HepG2 (cell line): ENCODE measurements at regions not wholly inside any gene's neighbourhood (a gene's known extent, or its start where the extent isn't known, plus 50 kb on each side); places are given as distances from the start of the nearest gene placed in this dataset.

Source experiments
- ATAC-seq: fragments of 200-7000 bp; cut with Tn5 transposase; 3 replicates; pipeline ENCODE4 v1.9.1; 2020; ENCODE audit warnings: mild to moderate bottlenecking, moderate library complexity
- BruUV-seq: library from RNA; stranded (reverse); fragments of 400-500 nt; replicated peaks from 2 replicates; lab custom pipeline; 2021; lab: Mats Ljungman, UMichigan
- CTCF ChIA-PET: fragments of 300-600 bp; formaldehyde crosslinking; extraction: SDS; loops from one replicate; lab custom pipeline; 2021; ENCODE audit warnings: low total read pairs, inconsistent platforms, low intra/inter-chr PET ratio; lab: Yijun Ruan, JAX
- POLR2A ChIA-PET: fragments of 350-600 bp; sonication (Branson Sonifier 250); formaldehyde crosslinking; loops from one replicate; lab custom pipeline; 2020; ENCODE audit warnings: antibody characterized with exemption, inconsistent platforms; lab: Yijun Ruan, JAX
- DNase-seq: peaks from one replicate; pipeline ENCODE4 v3.0.0-alpha.2; 2015; ENCODE audit warnings: low spot score
- FAIRE-seq: peaks from 3 replicates; lab custom pipeline; 2011; peaks lifted over from hg19 to GRCh38; lab: Jason Lieb, UNC
- H2AFZ ChIP-seq: one replicate; pipeline ENCODE4 v1.6.1; 2011; ENCODE audit warnings: low read length, inconsistent platforms
- H3K27ac ChIP-seq: fragments of 300-600 bp; 3 replicates; pipeline ENCODE4 v1.8.0; 2011; ENCODE audit warnings: mixed run types, mild to moderate bottlenecking, mixed read lengths, low read length, inconsistent platforms; ENCODE audit not compliant: insufficient read depth; ENCODE audit errors: extremely low read length
- H3K27me3 ChIP-seq, 2 experiments: fragments of 200-600 bp in 1 of 2; 2 replicates in 1 of 2; 3 replicates in 1 of 2; pipeline versions ENCODE4 v1.6.0 to v1.8.0; 2011; ENCODE audit warnings: low read length in 2 of 2, mild to moderate bottlenecking in 2 of 2, moderate library complexity in 2 of 2, inconsistent platforms in 1 of 2; ENCODE audit not compliant: insufficient read depth in 2 of 2, control insufficient read depth in 1 of 2
- H3K36me3 ChIP-seq, 2 experiments: fragments of 200-600 bp in 1 of 2; replicated peaks in 1 of 2; 2 replicates in 1 of 2; 3 replicates in 1 of 2; pipeline versions ENCODE4 v1.5.1 to v1.8.0; 2011; ENCODE audit warnings: low read length in 2 of 2, inconsistent platforms in 1 of 2; ENCODE audit not compliant: insufficient read depth in 2 of 2, control insufficient read depth in 1 of 2
- H3K4me1 ChIP-seq: 2 replicates; pipeline ENCODE4 v1.5.1; 2012; ENCODE audit warnings: low read length, inconsistent platforms; ENCODE audit not compliant: insufficient read depth
- H3K4me2 ChIP-seq: 2 replicates; pipeline ENCODE4 v1.6.0; 2011; ENCODE audit warnings: low read depth, low read length, inconsistent platforms
- H3K4me3 ChIP-seq, 3 experiments: fragments of 200-600 bp in 1 of 3; sonication (generic), shearing (Covaris generic) in 1 of 3; replicated peaks in 1 of 3; 2 replicates each; pipeline ENCODE4 v1.5.1; 2011 to 2016; ENCODE audit warnings: low read length in 3 of 3, inconsistent platforms in 2 of 3, low read depth in 2 of 3, mild to moderate bottlenecking in 2 of 3, control low read depth in 1 of 3, mixed read lengths in 1 of 3; ENCODE audit not compliant: insufficient read depth in 1 of 3
- H3K79me2 ChIP-seq: one replicate; pipeline ENCODE4 v1.6.1; 2011; ENCODE audit warnings: low read length, inconsistent platforms; ENCODE audit not compliant: insufficient read depth
- H3K9ac ChIP-seq: 2 replicates; pipeline ENCODE4 v1.6.0; 2011; ENCODE audit warnings: mild to moderate bottlenecking, low read depth, low read length, inconsistent platforms; ENCODE audit not compliant: insufficient read depth
- H3K9me3 ChIP-seq: 2 replicates; pipeline ENCODE4 v1.5.1; 2012; ENCODE audit warnings: mild to moderate bottlenecking, low read length
- H4K20me1 ChIP-seq: 2 replicates; pipeline ENCODE4 v1.6.0; 2011; ENCODE audit warnings: inconsistent platforms, mild to moderate bottlenecking, low read length, moderate library complexity; ENCODE audit not compliant: insufficient read depth
- ASH2L ChIP-seq: fragments of 300-600, 200-600 bp; sonication (generic); IDR thresholded peaks from 2 replicates; pipeline ENCODE4 v1.7.0; 2017; ENCODE audit warnings: low read depth, mild to moderate bottlenecking, moderate library complexity, mixed read lengths, low read length; ENCODE audit not compliant: insufficient read length
- KAT2B ChIP-seq: fragments of 150-350 bp; IDR thresholded peaks from 2 replicates; pipeline ENCODE4 v1.6.1; 2014; ENCODE audit warnings: low read depth, low read length, borderline replicate concordance
- MLX ChIP-seq: IDR thresholded peaks from 2 replicates; pipeline ENCODE4 v1.6.1; 2016
- NFIC ChIP-seq: IDR thresholded peaks from 2 replicates; pipeline ENCODE4 v1.6.1; 2012; ENCODE audit warnings: mild to moderate bottlenecking, low read length, inconsistent platforms
- RNF2 ChIP-seq: fragments of 450-650 bp; conservative IDR thresholded peaks from 2 replicates; pipeline ENCODE4 v1.6.1; 2016; ENCODE audit warnings: low read depth
- SIX4 ChIP-seq: sonication (generic); formaldehyde crosslinking; IDR thresholded peaks from 2 replicates; pipeline ENCODE4 v1.4.0; 2020; ENCODE audit warnings: missing genetic modification reagents
- SRSF1 ChIP-seq: fragments of 200-400 bp; formaldehyde crosslinking; optimal IDR thresholded peaks from 2 replicates; pipeline ENCODE3; 2017; ENCODE audit warnings: mild to moderate bottlenecking, low read depth, low read length, moderate library complexity
- STAT6 ChIP-seq: sonication (generic); formaldehyde crosslinking; IDR thresholded peaks from 2 replicates; pipeline ENCODE4 v1.4.0; 2020; ENCODE audit warnings: missing genetic modification reagents, mild to moderate bottlenecking, borderline replicate concordance
- ZFX ChIP-seq: sonication (generic); formaldehyde crosslinking; IDR thresholded peaks from 2 replicates; pipeline ENCODE4 v1.4.0; 2020; ENCODE audit warnings: mild to moderate bottlenecking, low read depth, missing genetic modification reagents, moderate library complexity
- ZNF160 ChIP-seq: sonication (generic); formaldehyde crosslinking; IDR thresholded peaks from 2 replicates; pipeline ENCODE4 v1.8.0; 2022; ENCODE audit warnings: mild to moderate bottlenecking, inconsistent platforms, missing genetic modification reagents
- ZNF484 ChIP-seq: sonication (generic); formaldehyde crosslinking; IDR thresholded peaks from 2 replicates; pipeline ENCODE4 v1.5.1; 2020; ENCODE audit warnings: mild to moderate bottlenecking, low read depth, missing genetic modification reagents, borderline replicate concordance
- ZNF639 ChIP-seq: conservative IDR thresholded peaks from 2 replicates; pipeline ENCODE4 v1.6.1; 2018; ENCODE audit warnings: missing genetic modification reagents
- WGBS: methylation state at CpG from one replicate; pipeline ENCODE4 v1.1.6; 2017; ENCODE audit warnings: low lambda C conversion rate; 5-methylcytosine and 5-hydroxymethylcytosine counted together
- in situ Hi-C: cut with HindIII; loops from 2 replicates; pipeline ENCODE4 v1.10.0; 2017; ENCODE audit warnings: low pct_unique_long_range_greater_than_20kb; ENCODE audit not compliant: extremely low pct_ligation_motif_present
- intact Hi-C: fragments of 100-400 bp; cut with micrococcal nuclease; formaldehyde crosslinking; loops from one replicate; pipeline ENCODE4 v1.10.0; 2022; ENCODE audit not compliant: unreplicated experiment
- TF ChIP-seq, protein P1 (sequence below): sonication (generic); formaldehyde crosslinking; IDR thresholded peaks from 2 replicates; pipeline ENCODE4 v1.5.0; 2020; ENCODE audit warnings: missing genetic modification reagents
- TF ChIP-seq, protein P2 (sequence below): sonication (generic); formaldehyde crosslinking; IDR thresholded peaks from 2 replicates; pipeline ENCODE4 v1.9.0; 2021; ENCODE audit warnings: missing genetic modification reagents, borderline replicate concordance

- ATAC-seq = no peak
- 8% methylated on average over 2 of the region's 4 CpGs for WGBS
- Histone ChIP-seq H3K36me3 (no peaks in the 10 kb centered on the region), H3K79me2 (no peaks in the 10 kb centered on the region), H3K4me1 (no peaks in the 10 kb centered on the region), H2AFZ (no peak overlapping the region), H3K9ac (no peak overlapping the region), H3K27me3 (peaks cover 0 to 24% of the 10 kb centered on the region in 2 experiments; a peak in 4 of 5 replicates)
- BruUV-seq = no TSS peak
- no peak for TF ChIP-seq ZFX
- TF ChIP-seq ZNF639 (CRISPR knock-in tag) = no peak
- TF ChIP-seq KAT2B = no peak
- no peak for TF ChIP-seq ZNF484 (CRISPR knock-in tag)
- TF ChIP-seq, protein P1, sequence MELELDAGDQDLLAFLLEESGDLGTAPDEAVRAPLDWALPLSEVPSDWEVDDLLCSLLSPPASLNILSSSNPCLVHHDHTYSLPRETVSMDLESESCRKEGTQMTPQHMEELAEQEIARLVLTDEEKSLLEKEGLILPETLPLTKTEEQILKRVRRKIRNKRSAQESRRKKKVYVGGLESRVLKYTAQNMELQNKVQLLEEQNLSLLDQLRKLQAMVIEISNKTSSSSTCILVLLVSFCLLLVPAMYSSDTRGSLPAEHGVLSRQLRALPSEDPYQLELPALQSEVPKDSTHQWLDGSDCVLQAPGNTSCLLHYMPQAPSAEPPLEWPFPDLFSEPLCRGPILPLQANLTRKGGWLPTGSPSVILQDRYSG = no peak
- TF ChIP-seq SIX4 (CRISPR knock-in tag) = no peak
- no peak for TF ChIP-seq SRSF1
- no peak for TF ChIP-seq ZNF160
- no peak for TF ChIP-seq RNF2
- TF ChIP-seq, protein P2, sequence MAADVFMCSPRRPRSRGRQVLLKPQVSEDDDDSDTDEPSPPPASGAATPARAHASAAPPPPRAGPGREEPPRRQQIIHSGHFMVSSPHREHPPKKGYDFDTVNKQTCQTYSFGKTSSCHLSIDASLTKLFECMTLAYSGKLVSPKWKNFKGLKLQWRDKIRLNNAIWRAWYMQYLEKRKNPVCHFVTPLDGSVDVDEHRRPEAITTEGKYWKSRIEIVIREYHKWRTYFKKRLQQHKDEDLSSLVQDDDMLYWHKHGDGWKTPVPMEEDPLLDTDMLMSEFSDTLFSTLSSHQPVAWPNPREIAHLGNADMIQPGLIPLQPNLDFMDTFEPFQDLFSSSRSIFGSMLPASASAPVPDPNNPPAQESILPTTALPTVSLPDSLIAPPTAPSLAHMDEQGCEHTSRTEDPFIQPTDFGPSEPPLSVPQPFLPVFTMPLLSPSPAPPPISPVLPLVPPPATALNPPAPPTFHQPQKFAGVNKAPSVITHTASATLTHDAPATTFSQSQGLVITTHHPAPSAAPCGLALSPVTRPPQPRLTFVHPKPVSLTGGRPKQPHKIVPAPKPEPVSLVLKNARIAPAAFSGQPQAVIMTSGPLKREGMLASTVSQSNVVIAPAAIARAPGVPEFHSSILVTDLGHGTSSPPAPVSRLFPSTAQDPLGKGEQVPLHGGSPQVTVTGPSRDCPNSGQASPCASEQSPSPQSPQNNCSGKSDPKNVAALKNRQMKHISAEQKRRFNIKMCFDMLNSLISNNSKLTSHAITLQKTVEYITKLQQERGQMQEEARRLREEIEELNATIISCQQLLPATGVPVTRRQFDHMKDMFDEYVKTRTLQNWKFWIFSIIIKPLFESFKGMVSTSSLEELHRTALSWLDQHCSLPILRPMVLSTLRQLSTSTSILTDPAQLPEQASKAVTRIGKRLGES (CRISPR knock-in tag) = no peak
- no peak for TF ChIP-seq MLX (CRISPR knock-in tag)
- TF ChIP-seq ASH2L = no peak
- no peak for TF ChIP-seq NFIC
- no peak for TF ChIP-seq STAT6
- TF ChIP-seq, all 625 proteins: peak for 0
- Histone ChIP-seq H3K9me3 (no peaks in the 10 kb centered on the region), H3K4me2 (no peak overlapping the region), H3K4me3 (no peak overlapping the region), H3K27ac (no peak overlapping the region), H4K20me1 (no peaks in the 10 kb centered on the region)
- ChIA-PET CTCF (no interaction called here), POLR2A (no interaction called here)
- intact Hi-C loops (no loop called here), in situ Hi-C loops (no loop called here)
- no peak for FAIRE-seq
- no peak for DNase-seq
These were observed 266.3 kb downstream of the RPLP1 start for GRCh38 chr15:69718916-69719315.
